ENCODE measurements at regions not wholly inside any gene's neighbourhood (a gene's known extent, or its start where the extent isn't known, plus 50 kb on each side); places are given as distances from the start of the nearest gene placed in this dataset.
"Not testable (repeated sequence)": the region's sequence is repeated elsewhere in the genome, so short reads cannot be mapped to it uniquely, and the experiment has no call there.

DNA sequence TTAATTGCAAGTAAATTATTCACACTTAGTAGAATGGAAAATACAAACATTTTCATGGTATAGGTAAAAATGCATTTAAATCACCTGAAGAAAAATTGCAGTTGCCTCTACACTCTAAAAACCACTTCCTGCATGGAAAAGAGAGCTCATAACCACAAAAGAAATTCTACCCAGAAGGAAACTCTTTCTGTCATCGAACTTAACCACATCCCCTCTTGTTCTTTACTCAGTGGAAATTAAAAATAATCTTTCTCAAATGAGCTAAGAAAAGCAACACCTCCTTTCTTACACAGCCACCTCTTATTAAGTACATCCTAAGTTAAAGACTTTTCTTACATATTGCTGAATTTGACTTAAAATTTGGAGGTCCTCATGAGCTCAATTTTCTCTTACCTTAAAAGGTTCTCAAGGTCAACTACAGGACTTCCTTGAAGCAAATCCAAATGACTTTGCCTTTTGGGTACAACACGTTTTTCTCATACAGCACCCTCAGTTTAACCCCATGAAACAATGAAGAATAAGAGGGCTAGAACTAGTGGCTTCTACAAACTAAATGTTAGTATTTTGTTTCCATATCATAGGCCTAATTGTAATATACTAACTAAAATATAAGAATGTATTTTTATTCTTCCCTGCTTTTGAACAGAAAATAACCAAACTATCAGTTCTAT lies 109.1 kb upstream of the CRIM1 start:
- DNase-seq (ENCODE audit: low read depth, low spot score) = no peak
- in situ Hi-C loops (cut with HindIII; ENCODE audit: low pct_unique_long_range_greater_than_20kb, low sequenced_read_pairs) = no loop called here

DNA sequence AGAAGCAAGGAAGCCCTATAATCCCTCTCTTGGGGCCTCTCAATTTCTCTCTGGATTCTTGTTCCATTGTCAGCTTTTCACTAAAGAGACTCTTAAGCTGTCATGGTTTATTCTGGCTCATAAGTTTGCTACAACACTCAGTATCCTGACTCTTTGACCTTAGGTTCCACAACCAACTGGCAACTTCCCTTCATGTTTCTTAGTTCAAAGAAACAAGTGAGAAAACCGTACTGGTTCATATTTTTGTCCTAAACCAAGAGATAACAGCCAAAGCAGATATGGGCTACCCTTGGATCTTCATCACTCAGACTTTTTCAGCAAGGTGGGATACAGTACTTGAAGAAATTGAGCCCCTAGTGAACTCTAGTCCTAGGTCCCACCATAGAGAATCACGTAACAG lies 109.9 kb upstream of the CRIM1 start:
- no peak for DNase-seq (ENCODE audit: low read depth, low spot score)
- in situ Hi-C loops (cut with HindIII; ENCODE audit: low pct_unique_long_range_greater_than_20kb, low sequenced_read_pairs) = no loop called here

- in situ Hi-C loops (cut with HindIII; ENCODE audit: low pct_unique_long_range_greater_than_20kb, low sequenced_read_pairs) = no loop called here
- DNase-seq (ENCODE audit: low read depth, low spot score) = no peak
These were observed 117.5 kb upstream of the CRIM1 start for GRCh38 chr2:36238106-36238505.

DNA sequence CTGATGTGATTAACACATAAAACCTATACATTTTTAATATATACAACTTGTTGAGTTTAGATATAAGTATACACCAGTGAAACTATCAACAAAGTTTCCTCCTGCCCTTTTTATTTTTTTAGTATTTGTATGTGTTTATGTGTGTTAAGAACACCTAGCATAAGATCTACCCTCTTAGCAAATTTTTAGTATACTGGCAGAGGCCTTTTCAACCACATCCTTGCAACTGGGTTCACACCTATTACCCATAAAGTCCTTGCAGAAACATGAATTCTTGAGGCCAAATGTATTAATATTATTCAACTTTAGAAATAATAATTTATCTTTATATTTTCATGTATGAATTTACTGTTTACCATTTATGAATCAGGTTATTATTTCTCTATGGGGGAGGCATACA lies 119.7 kb upstream of the CRIM1 start:
- in situ Hi-C loops (cut with HindIII; ENCODE audit: low pct_unique_long_range_greater_than_20kb, low sequenced_read_pairs) = no loop called here
- DNase-seq (ENCODE audit: low read depth, low spot score) = no peak

DNA sequence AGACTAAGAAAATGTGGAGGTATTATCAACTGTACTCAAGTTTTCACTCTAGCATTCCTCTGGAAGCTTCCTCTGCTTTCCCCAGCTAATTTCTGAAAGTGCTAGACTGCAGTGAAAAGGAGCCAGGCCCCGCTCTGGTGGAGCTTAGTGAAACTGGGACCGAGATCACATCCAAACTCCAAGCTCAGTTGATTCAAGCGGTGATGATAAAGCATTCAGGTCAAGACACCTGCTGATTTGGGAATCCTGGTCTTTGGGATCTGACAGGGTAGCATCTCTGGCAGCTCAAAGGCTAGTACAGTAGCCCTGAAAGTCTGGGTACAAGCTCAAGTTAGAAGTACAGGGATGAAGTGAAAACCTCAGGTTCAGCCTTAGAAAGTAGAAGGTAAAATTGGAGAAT lies 120.2 kb upstream of the CRIM1 start:
- DNase-seq (ENCODE audit: low read depth, low spot score) = no peak
- in situ Hi-C loops (cut with HindIII; ENCODE audit: low pct_unique_long_range_greater_than_20kb, low sequenced_read_pairs) = no loop called here

DNA sequence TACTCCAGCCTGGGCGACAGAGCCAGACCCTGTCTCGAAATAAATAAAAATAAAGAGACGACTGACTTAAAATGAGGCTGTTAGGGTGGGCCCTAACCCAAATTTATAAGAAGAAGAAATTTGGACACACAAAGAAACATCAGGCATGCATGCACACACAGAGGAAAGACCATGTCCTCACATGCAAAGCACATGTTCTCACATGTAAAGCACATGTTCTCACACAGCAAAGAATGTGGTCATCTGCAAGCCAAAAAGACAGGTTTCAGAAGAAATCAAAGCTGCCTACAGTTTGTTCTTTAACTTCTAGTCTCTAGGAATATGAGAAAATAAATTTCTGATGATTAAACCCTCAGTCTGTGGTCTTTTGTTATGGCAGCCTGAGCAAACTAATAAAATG lies 132.3 kb upstream of the CRIM1 start:
- in situ Hi-C loops (cut with HindIII; ENCODE audit: low pct_unique_long_range_greater_than_20kb, low sequenced_read_pairs) = no loop called here
- DNase-seq (ENCODE audit: low read depth, low spot score) = no peak

DNA sequence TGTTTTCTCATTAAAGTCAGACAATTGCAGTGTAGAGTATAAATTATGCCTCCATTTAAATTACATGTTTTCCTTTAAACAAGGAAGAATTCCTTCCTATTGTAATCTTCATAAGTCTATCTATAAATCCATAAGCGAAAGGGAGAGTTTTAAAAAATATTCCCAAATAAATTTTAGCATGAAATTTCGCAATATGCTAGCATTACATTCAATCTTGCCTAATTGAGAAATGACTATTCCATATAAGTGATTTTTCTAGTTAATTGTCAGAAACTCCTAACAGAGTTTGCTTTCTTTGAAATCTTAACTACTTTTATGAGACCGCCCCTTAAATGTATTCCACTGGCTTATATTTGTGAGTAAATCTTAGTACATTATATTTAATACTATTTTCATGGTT lies 133.1 kb upstream of the CRIM1 start:
- in situ Hi-C loops (cut with HindIII; ENCODE audit: low pct_unique_long_range_greater_than_20kb, low sequenced_read_pairs) = no loop called here
- no peak for DNase-seq (ENCODE audit: low read depth, low spot score)

GRCh38 chr2:36214691-36215090 lies 140.9 kb upstream of the CRIM1 start:
- no peak for DNase-seq (ENCODE audit: low read depth, low spot score)
- in situ Hi-C loops (cut with HindIII; ENCODE audit: low pct_unique_long_range_greater_than_20kb, low sequenced_read_pairs) = no loop called here

- no peak for DNase-seq (ENCODE audit: low read depth, low spot score)
- in situ Hi-C loops (cut with HindIII; ENCODE audit: low pct_unique_long_range_greater_than_20kb, low sequenced_read_pairs) = no loop called here
These were observed 152.2 kb upstream of the CRIM1 start for GRCh38 chr2:36203366-36203765.

DNA sequence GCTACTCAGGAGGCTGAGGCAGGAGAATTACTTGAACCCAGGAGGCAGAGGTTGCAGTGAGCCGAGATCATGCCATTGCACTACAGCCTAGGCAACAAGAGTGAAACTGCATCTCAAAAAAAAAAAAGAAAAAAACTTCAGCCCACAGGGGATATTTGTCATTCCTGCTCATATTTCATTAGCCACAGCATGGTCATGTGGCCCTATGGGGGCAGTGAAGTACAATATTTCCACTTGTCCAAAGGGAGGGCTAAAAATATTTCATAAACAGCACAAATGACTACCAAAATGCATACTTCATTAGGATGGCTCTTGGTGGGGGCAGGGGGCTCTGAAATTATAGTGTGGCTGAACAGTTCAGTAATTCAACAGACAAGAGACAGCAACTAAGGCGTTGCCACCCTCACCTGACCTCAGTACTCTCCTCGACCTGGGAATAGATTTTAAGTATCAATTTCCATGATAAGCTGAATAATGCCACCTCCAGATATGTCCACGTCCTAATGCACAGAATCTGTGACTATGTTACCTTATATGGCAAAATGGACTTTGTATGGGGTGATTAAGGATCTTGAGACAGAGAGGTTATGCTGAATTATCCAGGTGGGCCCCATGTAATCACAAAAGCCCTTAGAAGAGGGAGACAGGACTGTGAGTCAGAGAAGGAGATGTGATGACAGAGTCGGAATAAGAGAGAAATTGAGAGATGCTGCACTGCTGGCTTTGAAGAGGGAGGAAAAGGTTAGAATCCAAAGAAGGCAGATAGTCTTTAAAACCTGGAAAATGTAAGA lies 158.2 kb upstream of the CRIM1 start:
- DNase-seq (ENCODE audit: low read depth, low spot score) = no peak
- in situ Hi-C loops (cut with HindIII; ENCODE audit: low pct_unique_long_range_greater_than_20kb, low sequenced_read_pairs) = no loop called here

- in situ Hi-C loops (cut with HindIII; ENCODE audit: low pct_unique_long_range_greater_than_20kb, low sequenced_read_pairs) = no loop called here
- DNase-seq (ENCODE audit: low read depth, low spot score) = no peak
These were observed 161.9 kb upstream of the CRIM1 start for GRCh38 chr2:36193680-36194079.

DNA sequence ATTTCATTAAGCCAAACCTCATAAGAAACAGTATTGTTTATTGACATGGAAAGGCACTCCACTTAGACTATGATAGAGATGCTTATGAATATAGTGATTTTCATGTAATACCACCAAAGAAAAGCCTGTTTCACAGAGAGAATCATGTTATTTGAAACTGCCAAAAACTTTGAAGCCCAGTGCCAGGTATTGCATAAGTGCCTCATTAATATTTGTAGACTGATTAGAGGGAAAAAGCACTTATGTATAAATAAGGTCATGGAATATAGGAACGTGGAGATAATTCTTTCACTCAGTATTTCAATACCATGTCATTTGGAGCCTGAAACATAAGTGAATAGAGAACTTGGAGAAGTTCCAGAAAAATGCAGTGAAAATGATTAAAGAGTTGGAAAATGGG lies 162.6 kb upstream of the CRIM1 start:
- in situ Hi-C loops (cut with HindIII; ENCODE audit: low pct_unique_long_range_greater_than_20kb, low sequenced_read_pairs) = no loop called here

DNA sequence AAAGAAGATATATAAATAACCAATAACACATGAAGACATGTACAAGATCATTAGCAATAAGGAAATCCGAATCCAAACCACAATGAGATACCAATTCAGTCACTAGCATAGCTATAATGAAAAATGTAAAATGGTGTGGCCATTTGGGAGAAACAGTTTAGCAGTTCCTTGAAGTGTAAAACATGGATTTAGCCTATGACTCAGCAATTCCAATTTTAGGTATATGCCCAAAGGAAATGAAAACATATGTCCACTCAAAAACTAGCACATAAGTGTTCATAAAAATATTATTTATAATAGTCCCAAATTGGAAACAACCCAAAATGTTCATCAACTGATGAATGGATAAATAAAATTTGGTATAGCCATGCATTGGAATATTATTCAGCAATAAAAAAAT lies 165.5 kb upstream of the CRIM1 start:
- in situ Hi-C loops (cut with HindIII; ENCODE audit: low pct_unique_long_range_greater_than_20kb, low sequenced_read_pairs) = no loop called here
- no peak for DNase-seq (ENCODE audit: low read depth, low spot score)

More for the DNA sequence above, 162.6 kb upstream of the CRIM1 start:
- no peak for DNase-seq (ENCODE audit: low read depth, low spot score)

DNA sequence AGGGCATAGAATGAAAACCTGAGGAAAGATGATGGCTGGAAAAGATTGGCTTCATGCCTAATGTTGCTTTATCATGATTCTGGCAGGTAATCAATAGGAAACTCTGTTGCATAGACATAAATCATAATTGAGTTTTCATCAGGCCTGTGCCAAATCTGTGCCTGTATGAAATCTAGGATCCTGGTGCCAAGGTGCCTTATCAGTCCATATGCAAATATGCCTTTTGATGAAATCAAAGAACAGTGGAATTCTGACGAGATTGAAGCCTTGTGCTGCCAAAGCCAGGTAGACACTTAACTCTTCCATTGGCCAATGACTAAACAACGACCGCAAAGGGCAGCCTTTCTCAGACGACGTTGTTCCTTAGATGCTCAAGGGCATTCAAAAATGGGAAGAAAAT lies 170.0 kb upstream of the CRIM1 start:
- in situ Hi-C loops (cut with HindIII; ENCODE audit: low pct_unique_long_range_greater_than_20kb, low sequenced_read_pairs) = no loop called here
- no peak for DNase-seq (ENCODE audit: low read depth, low spot score)

DNA sequence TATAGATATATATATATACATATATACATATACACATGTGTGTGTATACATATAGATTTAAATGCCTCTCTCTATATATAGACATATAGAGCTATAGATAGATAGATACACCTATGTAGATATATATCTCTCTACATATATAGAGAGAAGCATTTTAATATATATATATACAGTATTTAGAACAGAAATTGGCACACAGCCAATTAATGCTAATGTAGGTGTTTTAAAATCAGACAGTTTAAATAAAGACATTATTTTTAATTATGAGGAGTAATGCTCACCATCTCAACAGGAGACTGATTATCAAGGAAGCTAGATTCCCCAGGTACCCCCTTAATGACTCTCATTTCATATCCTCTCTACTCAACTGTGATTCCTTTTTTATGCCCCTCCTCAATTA lies 170.7 kb upstream of the CRIM1 start:
- no peak for DNase-seq (ENCODE audit: low read depth, low spot score)

DNA sequence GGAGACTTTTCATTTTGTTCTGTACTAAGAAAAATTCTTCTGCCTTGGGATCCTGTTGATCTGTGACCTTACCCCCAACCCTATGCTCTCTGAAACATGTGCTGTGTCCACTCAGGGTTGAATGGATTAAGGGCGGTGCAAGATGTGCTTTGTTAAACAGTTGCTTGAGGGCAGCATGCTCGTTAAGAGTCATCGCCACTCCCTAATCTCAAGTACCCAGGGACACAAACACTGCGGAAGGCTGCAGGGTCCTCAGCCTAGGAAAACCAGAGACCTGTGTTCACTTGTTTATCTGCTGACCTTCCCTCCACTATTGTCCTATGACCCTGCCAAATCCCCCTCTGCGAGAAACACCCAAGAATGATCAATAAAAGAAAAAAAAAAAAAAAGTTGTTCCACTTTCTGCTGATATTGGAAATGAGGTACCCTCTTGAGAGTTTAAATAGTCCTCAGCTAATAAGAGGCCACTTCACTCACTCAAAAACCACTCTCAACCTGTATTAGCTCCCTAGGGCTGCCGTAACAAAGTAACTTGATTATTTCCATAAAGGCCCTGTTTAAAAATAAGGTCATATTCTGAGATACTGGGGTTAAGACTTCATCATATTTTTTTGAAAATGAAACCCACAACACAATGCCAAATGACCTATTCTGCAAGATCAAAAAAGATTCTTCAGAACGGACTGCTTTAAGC lies 174.6 kb upstream of the CRIM1 start:
- DNase-seq (ENCODE audit: low read depth, low spot score); in situ Hi-C loops (cut with HindIII; ENCODE audit: low pct_unique_long_range_greater_than_20kb, low sequenced_read_pairs): not testable (repeated sequence)

More for the DNA sequence above, 170.7 kb upstream of the CRIM1 start:
- in situ Hi-C loops (cut with HindIII; ENCODE audit: low pct_unique_long_range_greater_than_20kb, low sequenced_read_pairs) = no loop called here

- in situ Hi-C loops (cut with HindIII; ENCODE audit: low pct_unique_long_range_greater_than_20kb, low sequenced_read_pairs); DNase-seq (ENCODE audit: low read depth, low spot score): not testable (repeated sequence)
These were observed 175.3 kb upstream of the CRIM1 start for GRCh38 chr2:36180293-36180692.

GRCh38 chr2:36179668-36180269 lies 175.8 kb upstream of the CRIM1 start:
- DNase-seq (ENCODE audit: low read depth, low spot score); in situ Hi-C loops (cut with HindIII; ENCODE audit: low pct_unique_long_range_greater_than_20kb, low sequenced_read_pairs): not testable (repeated sequence)
